HG02973 (cell line): ENCODE measurements at regions not wholly inside any gene's neighbourhood (a gene's known extent, or its start where the extent isn't known, plus 50 kb on each side); places are given as distances from the start of the nearest gene placed in this dataset.
"Not testable (repeated sequence)": the region's sequence is repeated elsewhere in the genome, so short reads cannot be mapped to it uniquely, and the experiment has no call there.

Source experiments
- ATAC-seq: cut with Tn5 transposase; IDR thresholded peaks from one replicate; pipeline ENCODE4 v1.9.1; 2021; ENCODE audit warnings: moderate library complexity; ENCODE audit not compliant: unreplicated experiment

- not testable (repeated sequence) for ATAC-seq
Observed at GRCh38 chr6:94557207-94557606, 1020.1 kb upstream of the MANEA start.

DNA sequence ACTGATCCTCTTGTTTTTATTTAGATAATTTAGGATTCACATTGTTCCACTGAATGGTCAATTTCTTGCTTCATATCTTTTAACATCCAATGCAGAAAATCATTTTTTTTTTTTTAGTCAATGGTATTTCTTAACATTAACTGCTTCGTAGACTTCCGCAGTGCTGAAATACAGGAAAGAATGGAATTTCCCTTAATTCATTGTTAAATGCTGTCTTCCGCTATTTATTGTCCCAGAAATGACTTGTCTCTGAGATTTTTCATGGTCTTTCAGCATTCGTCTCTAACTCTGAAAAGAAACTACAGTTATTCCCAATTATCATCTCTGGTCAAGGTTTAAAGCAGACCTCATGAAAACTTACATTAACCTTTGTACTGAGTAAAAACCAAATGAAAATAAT lies 1029.1 kb upstream of the MANEA start:
- ATAC-seq, result no peak

- no peak for ATAC-seq
Observed at GRCh38 chr6:94535798-94536197, 1041.5 kb upstream of the MANEA start.

DNA sequence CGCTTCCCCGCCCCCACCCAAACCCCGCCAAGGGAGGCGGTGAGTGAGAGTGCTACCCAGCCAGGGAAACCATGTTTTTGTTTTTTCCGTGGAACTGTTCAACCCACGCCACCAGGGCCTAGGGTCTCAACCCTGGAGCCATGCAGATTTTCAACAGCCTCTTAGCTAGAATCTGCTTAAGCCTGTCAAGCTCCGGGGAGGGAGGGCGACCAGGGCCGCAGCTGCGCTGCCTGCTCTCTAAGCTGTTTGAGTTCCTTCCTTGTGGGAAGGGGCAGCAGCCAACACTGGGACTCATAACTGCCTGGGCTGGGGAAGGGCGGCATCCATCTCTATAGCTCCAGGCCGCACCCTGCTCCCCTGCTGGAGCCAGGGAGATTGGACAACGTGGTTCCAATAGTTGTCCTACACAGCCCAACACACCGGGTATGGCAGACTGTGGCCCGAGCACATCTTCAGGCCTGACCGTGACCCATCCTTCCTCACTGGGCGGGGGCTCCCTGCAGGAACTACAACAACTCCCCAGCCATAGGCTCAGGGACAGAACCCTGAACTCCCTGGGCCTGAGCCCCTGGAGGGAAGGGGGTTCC lies 1065.7 kb upstream of the MANEA start:
- no peak for ATAC-seq

DNA sequence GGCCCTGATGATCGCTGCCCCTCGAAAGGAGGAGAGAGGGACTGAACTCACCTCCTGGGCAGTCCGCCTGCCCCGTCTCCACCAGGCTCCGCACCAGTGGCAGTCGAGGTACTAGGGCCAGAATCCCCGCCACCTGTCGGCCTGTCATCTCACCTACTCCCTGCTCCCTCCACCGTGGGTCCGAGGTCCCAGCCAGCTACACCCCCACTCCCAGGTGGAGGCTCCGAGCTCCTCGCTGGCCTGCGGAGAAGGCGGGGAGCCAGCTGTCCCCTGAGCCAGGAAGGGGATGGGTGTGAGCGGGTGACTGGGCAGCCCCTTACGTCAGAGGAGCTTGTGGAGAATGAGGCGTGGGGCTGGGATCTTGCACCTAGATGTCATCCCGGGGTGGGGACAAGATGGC lies 1066.5 kb upstream of the MANEA start:
- no peak for ATAC-seq

- ATAC-seq, result no peak
Observed at GRCh38 chr6:94501516-94501915, 1075.8 kb upstream of the MANEA start.

- no peak for ATAC-seq
Observed at GRCh38 chr6:94498099-94498498, 1078.7 kb upstream of the EPHA7 start.

- no peak for ATAC-seq
Observed at GRCh38 chr6:94494500-94494899, 1075.1 kb upstream of the EPHA7 start.

GRCh38 chr6:94487371-94487770 lies 1068.0 kb upstream of the EPHA7 start:
- no peak for ATAC-seq

DNA sequence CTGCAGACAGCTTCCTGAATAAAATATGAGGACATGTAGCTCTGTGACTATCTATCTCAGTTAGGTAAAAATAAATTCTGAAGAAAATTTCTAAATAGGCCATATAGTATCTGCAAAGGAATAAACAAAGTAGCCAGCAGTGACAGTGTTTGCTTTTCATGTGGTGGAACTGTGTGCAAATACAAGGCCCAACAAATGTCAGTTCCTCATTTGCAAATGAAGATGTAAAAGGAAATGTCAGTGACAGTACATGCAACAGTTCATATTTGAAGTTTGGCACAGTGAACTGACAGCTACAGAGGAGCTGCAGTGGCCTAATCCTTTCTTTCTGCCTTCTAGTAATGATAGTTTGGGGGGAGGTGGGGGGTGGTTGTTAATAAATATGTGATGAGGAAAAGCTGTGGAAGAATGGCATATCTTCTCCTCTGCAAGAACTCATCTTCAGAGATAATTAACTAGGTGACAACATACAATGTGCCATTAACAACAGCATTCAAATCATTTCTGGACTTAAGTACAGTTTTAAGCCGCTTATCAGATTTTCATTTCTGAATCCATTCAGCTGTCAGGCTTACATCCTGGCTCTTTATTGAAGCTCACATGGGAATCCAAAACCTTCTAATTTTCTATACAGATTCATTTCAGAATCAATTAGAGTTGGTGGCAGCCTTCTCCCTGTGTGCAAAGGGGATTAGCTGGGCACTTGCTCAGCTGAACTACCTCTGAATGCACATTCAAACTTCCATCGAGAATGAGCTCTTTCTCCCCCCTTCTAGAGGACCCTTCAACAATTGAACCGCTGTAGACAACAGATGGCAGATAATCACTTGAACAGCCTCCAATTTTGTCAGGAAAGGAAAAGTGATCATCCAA lies 1059.0 kb upstream of the EPHA7 start:
- no peak for ATAC-seq

DNA sequence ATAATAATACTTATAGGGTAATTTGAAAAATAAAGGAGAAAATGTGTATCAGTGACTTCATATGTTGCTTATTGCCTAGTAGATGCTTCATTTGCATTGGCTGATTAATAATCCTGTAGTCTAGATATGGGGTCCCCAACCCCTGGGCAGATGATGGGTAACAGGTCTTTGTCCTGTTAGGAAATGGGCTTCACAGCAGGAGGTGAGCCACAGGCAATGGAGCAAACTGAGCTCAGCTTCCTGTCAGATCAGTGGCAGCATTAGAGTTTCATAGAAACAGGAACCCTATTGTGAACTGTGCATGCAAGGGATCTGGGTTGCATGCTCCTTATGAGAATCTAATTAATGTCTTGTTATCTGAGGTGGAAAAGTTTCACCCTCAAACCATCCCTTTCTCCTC lies 1049.5 kb upstream of the EPHA7 start:
- ATAC-seq, result no peak

DNA sequence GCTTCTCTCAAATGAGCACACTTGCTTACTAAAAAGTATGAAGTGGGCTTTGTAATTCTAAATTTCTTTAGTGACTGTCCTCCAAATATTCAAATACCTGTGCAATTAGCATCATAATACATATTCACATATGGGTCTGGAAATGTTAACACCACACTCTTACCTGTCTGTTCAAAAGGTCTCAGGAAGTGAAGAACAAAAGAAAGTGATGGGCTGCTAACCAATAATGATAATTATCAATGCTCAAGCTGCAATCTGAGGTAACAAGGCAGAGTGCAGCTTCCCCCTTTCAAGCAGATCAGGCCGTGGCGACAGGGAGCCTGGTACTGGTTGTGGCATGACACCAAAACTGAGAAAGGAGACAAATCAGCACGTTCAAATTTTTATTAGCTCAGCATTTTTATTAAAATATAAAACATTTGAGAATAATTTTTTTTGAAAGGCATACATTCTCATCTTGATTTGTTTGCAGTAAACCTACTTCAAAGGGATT lies 1044.7 kb upstream of the EPHA7 start:
- no peak for ATAC-seq

DNA sequence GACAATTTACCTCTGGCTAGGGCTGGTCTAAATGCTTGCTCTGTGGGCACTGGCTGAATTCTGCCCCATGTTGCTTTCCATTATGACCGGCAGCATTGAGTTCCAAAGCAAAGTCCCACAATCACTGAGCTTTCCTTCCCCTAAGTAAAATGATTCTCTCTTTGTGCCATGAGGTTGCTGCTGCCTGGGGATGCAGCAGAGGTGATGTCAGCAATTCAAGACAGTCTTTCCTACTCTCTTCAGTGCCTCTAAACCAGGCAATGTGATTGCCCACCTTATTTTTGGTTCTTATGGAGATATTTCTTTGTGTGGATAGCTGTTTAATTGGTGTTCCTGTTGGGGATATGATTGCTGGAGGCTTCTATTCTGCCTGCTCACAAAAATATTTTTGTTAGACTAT lies 1043.9 kb upstream of the EPHA7 start:
- ATAC-seq, result no peak

- no peak for ATAC-seq
Observed at GRCh38 chr6:94462231-94462630, 1042.9 kb upstream of the EPHA7 start.

- ATAC-seq, result no peak
Observed at GRCh38 chr6:94456266-94456665, 1036.9 kb upstream of the EPHA7 start.

- ATAC-seq, result no peak
Observed at GRCh38 chr6:94454231-94454630, 1034.9 kb upstream of the EPHA7 start.

DNA sequence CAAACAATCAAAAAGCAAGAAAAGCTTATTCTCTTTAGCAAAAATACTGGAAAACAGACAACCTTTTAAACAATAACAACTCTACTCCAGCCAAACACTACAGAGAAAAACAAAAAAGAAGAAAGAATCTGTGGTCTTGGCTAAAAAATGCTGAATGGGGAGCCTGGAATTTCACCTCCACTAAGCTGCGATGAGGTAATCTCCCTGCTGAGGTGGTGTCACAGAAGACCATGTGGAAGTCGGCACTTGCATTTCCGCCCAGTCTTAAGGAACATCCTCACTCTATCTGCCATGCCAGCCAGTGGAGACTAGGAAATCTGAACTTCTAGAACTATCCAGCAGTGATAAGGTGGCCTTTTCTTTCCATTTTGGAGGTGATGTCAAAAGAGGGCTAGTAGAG lies 1026.8 kb upstream of the EPHA7 start:
- no peak for ATAC-seq

DNA sequence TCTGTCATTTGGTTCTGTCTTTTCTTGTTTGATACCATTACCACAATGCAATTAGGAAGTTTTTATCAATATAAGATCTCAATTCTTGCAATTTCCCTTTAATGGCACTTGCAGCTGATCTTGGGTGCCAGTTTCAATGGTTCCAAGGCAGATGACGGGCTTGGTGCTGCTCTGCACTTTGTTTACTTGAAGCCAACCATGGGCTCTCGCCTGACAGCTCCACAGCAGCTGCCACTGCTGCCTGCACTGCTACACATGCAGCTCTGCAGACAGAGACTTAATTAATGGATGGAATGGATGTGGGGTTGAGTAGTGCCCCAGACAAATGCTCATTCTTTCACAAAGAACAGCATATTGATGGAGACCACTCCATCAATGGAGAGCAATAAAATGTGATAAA lies 1024.3 kb upstream of the EPHA7 start:
- ATAC-seq, result no peak

- ATAC-seq, result no peak
Observed at GRCh38 chr6:94424692-94425091, 1005.3 kb upstream of the EPHA7 start.

GRCh38 chr6:94417363-94417762 lies 998.0 kb upstream of the EPHA7 start:
- ATAC-seq, result no peak

- no peak for ATAC-seq
Observed at GRCh38 chr6:94414041-94414440, 994.7 kb upstream of the EPHA7 start.

- no peak for ATAC-seq
Observed at GRCh38 chr6:94401311-94401710, 982.0 kb upstream of the EPHA7 start.
